ENCODE measurements at regions not wholly inside any gene's neighbourhood (a gene's known extent, or its start where the extent isn't known, plus 50 kb on each side); places are given as distances from the start of the nearest gene placed in this dataset.

DNA sequence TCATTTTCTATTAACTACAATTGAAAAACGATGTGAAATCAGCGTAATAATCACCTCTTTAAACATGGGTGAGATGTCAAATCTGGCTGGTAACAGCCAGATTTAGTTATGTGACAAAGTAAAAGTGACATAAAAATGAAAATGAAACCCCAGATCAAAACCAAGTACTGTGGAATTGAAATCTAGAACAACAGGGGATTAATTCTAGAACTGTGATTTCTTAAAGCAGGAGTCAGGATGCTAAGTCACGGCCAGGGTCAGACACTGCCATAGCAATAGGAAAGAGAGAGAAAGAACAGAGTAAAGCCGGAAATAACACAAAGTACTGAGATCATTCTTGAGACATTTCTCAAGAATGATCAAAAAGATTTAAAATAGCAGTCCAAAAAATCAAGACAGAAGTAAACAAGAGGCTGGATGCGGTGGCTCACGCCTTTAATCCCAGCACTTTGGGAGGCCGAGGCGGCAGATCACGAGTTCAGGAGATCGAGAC, 1183.7 kb upstream of the NXPH2 start:
- ATAC-seq (no peak), DNase-seq (ENCODE audit: low spot score) (no peak)

GRCh38 chr2:139949242-139949972, 1169.2 kb upstream of the NXPH2 start:
- no peak for ATAC-seq

DNA sequence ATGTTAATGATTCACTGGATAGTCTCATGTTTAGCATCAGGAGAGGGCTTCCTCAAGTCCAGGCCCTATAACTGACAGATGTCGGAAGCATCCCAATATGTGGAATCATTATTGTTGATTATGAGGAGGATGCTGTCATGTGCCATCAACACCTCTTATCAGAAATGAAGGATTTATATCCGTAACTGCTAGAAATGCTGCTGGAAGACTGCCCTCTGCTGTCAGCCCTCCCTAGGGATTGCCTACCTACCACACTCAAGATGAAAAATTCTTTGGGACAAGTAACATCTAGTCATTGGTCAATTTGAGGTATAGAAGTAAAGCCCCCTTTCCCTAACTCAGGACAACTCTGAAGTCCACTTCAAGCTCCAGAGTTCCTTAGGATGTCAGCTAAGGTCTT, 1166.5 kb upstream of the NXPH2 start:
- DNase-seq (ENCODE audit: low spot score) (no peak), ATAC-seq (no peak)

More at GRCh38 chr2:139949242-139949972, 1169.2 kb upstream of the NXPH2 start:
- DNase-seq (ENCODE audit: low spot score), result no peak

GRCh38 chr2:139940686-139941085, 1160.5 kb upstream of the NXPH2 start:
- no peak for DNase-seq (ENCODE audit: low spot score)
- no peak for ATAC-seq

GRCh38 chr2:139925903-139926302, 1145.7 kb upstream of the NXPH2 start:
- no peak for ATAC-seq
- no peak for DNase-seq (ENCODE audit: low spot score)

DNA sequence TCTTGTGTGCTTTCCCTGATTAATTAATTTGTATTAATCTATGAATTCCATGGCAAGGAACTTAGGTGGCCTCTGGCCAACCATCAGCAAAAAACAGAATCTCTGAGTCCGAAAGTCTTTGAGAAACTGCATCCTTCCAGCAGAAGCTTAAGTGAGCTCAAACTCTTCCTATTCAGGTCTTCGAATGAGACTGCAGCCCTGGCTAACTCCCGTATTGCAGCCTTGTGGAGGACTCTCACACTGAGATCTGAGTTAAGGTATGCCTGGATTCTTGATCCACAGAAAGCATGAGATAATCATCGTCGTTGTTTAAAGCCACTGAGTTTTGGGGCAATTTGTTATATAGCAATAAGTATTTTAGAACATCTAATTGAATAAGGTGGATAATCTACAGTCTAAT, 1143.9 kb upstream of the NXPH2 start:
- DNase-seq (ENCODE audit: low spot score) (no peak), ATAC-seq (no peak)

DNA sequence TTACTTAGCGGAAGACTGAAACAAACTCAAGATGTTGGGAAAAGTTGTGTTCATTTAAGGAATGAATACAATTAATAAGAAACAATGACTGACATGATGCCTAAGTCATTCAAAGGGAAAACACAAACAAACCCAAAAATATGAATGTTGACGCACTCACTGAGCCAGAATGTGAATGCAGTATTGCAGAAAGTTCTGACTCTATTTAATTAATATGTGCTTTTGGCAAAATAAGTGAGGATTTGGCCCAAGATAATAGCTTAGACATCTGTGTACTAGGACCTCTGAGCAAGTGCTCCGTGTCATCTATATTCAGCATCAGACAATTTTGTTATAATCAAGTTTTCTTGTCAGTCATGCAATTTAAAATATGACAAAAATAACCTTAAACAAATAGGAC, 1138.8 kb upstream of the NXPH2 start:
- no peak for ATAC-seq
- no peak for DNase-seq (ENCODE audit: low spot score)

DNA sequence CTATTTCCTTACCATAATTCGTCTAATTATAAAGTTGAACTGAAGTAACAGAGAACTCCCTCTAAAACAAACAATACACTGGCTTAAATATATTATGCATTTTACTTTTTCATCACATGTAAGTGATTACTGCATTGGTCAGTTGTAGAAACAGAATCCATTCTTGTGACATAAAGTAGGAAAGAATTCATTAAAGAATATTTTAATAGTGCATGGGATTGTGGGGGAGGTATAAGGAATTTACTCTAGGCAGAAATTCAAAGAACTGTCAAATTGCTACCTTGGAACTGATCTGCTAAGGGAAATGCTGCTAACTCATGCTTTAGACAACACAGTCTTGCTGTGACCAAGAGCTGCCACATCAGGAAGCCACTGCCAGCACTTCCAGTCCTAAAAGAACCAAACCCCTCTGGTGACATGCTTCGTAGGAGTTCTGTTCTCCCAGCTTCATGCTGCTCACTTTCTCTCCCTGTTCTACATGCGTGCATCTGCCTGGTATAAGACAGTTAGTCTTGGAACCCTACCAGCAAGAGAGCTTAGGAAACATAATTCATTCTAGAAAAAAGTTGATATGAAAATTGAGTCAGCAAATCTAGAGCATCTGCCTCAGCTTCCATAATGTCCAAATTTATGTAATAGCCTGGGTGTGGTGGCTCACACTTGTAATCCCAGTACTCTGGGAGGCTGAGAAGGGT, 1137.6 kb upstream of the NXPH2 start:
- no peak for DNase-seq (ENCODE audit: low spot score)
- no peak for ATAC-seq

GRCh38 chr2:139916822-139917221, 1136.6 kb upstream of the NXPH2 start:
- ATAC-seq, result no peak
- no peak for DNase-seq (ENCODE audit: low spot score)

DNA sequence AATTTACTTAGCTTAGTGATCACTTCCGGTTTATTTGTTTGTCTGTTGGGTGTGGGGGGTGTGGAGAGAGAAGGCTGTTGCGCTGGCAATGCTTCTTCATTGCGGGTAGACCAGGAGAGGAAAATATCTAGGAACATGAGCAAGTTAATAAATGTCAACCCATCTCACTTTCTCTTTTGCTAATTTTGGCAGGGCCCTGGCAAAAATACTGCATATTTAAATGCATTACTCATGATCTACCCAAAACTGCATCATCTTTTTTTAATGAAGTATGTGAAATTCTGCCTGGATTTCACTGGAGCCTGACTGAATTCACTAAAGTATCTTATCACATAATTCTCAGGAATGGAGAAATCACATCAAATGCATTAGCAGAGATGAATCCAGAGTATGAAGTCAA, 1131.0 kb upstream of the NXPH2 start:
- ATAC-seq, result no peak

DNA sequence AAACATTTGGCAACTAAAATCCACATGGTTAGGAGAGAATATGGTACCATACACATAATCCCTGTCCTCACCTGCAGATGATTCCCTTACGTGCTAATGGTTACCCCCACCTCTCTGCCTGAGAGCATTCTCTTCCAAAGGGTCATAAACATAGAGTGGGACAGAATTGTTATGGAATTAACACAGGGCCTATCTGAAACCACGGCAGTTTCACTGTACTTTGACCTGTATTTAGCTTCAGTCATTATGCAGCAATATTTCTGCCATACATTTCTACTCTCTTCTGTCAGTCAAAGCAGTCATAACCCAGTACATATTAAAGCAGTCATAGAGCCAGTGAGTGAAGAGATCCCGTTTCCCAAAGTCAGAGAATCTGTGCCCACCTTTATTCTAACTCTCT, 1128.9 kb upstream of the NXPH2 start:
- no peak for ATAC-seq
- no peak for DNase-seq (ENCODE audit: low spot score)

More for the DNA sequence above, 1131.0 kb upstream of the NXPH2 start:
- no peak for DNase-seq (ENCODE audit: low spot score)

- no peak for ATAC-seq
- no peak for DNase-seq (ENCODE audit: low spot score)
These were observed 1125.4 kb upstream of the NXPH2 start for GRCh38 chr2:139905624-139906023.

GRCh38 chr2:139891636-139892035, 1111.4 kb upstream of the NXPH2 start:
- no peak for ATAC-seq
- no peak for DNase-seq (ENCODE audit: low spot score)

DNA sequence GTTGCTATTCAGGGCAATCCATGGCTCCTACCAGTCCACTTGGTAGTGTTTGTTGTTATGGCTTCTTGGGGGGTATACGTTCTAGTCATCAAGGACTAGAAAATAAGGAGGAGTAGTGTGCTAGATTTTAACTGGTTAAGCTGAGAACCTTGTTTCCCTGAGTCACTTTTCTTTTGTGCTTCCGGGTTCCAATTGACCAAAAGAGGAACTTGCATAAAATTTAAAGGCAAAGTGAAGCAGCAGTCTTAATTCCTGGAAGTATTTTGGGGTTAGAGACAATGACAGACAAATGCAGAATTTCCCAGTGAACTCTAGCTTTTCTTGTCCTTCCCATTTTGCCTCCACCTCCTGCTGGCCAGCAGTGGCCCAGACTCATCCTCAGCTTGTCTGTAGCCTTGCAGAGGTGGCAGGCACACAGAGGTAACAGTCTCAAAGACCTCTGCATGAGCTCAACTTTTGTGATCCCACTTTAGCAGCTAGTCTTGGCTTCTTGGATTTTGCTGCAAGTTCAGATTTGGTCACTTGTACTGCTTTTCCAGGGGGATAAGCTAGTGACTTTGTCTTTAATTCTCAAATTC, 1105.8 kb upstream of the NXPH2 start:
- ATAC-seq, result no peak

DNA sequence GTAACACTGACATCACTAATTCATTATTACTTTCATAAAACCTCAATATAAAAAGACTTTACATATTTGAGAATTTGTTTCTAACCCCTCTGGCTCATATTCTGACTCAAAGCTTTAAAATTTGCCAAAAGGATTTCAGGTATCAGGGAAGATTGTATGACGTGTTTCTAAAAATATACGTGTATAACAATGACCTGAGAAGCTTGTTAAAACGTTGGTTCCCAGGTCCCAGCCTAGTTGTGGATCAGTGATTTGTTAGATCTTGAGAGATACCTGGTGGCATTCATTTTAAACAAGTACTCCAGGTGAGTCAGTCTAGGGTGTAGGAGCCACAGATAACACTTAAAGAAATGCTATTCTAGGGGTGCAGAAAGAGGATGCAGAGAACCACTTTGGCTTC, 1096.8 kb upstream of the NXPH2 start:
- no peak for ATAC-seq
- DNase-seq (ENCODE audit: low spot score), result no peak

More for the DNA sequence above, 1105.8 kb upstream of the NXPH2 start:
- no peak for DNase-seq (ENCODE audit: low spot score)

- DNase-seq (ENCODE audit: low spot score) (no peak), ATAC-seq (no peak)
These were observed 1096.1 kb upstream of the NXPH2 start for GRCh38 chr2:139876321-139876720.

GRCh38 chr2:139872503-139872902, 1092.3 kb upstream of the NXPH2 start:
- DNase-seq (ENCODE audit: low spot score), result no peak
- no peak for ATAC-seq

GRCh38 chr2:139872032-139872431, 1091.8 kb upstream of the NXPH2 start:
- DNase-seq (ENCODE audit: low spot score), result no peak
- ATAC-seq, result no peak

GRCh38 chr2:139867601-139868226, 1087.5 kb upstream of the NXPH2 start:
- DNase-seq (ENCODE audit: low spot score), result no peak
- ATAC-seq, result no peak

DNA sequence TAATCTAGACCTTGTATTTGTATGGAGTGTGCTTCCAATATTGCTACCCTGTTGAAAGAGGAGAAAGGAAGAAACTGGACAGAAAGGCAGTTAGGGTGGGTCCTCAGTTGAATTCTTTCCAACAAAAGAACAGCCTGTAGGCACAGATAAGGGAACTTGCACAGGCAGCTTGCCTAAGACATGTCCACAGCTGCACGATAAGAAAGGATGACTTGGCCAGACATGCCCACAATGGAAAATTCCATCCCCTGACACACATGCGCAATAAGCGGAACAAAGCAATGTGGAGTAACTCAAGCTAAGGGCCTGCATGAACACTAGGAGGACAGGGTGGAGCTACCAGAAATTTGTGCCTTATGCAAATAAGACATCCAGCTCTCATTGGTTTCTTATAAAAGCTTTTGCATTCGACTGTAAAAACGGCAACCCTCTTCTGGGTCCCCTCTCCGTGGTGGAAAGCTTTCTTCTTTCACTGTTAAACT, 1084.7 kb upstream of the NXPH2 start:
- no peak for DNase-seq (ENCODE audit: low spot score)
- ATAC-seq, result no peak

- DNase-seq (ENCODE audit: low spot score) (no peak), ATAC-seq (no peak)
These were observed 1074.7 kb upstream of the NXPH2 start for GRCh38 chr2:139854769-139855483.

All from left lobe of liver (tissue), 2 donors.